K562 (cell line): ENCODE measurements at regions not wholly inside any gene's neighbourhood (a gene's known extent, or its start where the extent isn't known, plus 50 kb on each side); places are given as distances from the start of the nearest gene placed in this dataset.

Experiments
- ATAC-seq: fragments of 200-7000 bp; cut with Tn5 transposase; 3 replicates; pipeline ENCODE4 v1.9.1; 2020; ENCODE audit warnings: moderate library complexity
- BruUV-seq: library from RNA; stranded (reverse); fragments of 400-500 nt; replicated peaks from 2 replicates; lab custom pipeline; 2021; lab: Mats Ljungman, UMichigan
- CTCF ChIA-PET: fragments of 300-600 bp; formaldehyde crosslinking; extraction: SDS; loops from one replicate; lab custom pipeline; 2021; ENCODE audit warnings: low intra/inter-chr PET ratio; lab: Yijun Ruan, JAX
- POLR2A ChIA-PET: fragments of 300-600, 350-650 bp; sonication (Branson Sonifier 250); formaldehyde crosslinking; extraction: SDS; loops from one replicate; lab custom pipeline; 2021; ENCODE audit warnings: antibody characterized with exemption, inconsistent platforms; lab: Yijun Ruan, JAX
- DNase-seq, 4 experiments: peaks; one replicate each; pipeline versions ENCODE4 v3.0.0 to v3.0.0-alpha.2; 2011 to 2018; ENCODE audit warnings: low spot score in 3 of 4, mixed read lengths in 3 of 4; ENCODE audit errors: extremely low read depth in 1 of 4
- FAIRE-seq: peaks from 2 replicates; lab custom pipeline; 2011; peaks lifted over from hg19 to GRCh38; lab: Jason Lieb, UNC
- H2AFZ ChIP-seq: 2 replicates; pipeline ENCODE4 v1.6.0; 2011; ENCODE audit warnings: low read depth, low read length, control low read depth, inconsistent platforms
- H3K27ac ChIP-seq: fragments of 200-600 bp; 3 replicates; pipeline ENCODE4 v1.8.0; 2011; ENCODE audit warnings: low read depth, mild to moderate bottlenecking, control low read depth, inconsistent platforms, low read length, moderate library complexity, mixed read lengths; ENCODE audit errors: extremely low read depth
- H3K27me3 ChIP-seq, 2 experiments: fragments of 300-600 bp in 1 of 2; 2 replicates in 1 of 2; 3 replicates in 1 of 2; pipeline versions ENCODE4 v1.6.0 to v1.8.0; 2011; ENCODE audit warnings: inconsistent platforms in 2 of 2, low read length in 2 of 2, mild to moderate bottlenecking in 1 of 2, mixed read lengths in 1 of 2, moderate library complexity in 1 of 2; ENCODE audit not compliant: control insufficient read depth in 2 of 2, insufficient read depth in 2 of 2
- H3K36me3 ChIP-seq: fragments of 300-600 bp; 3 replicates; pipeline ENCODE4 v1.8.0; 2011; ENCODE audit warnings: mild to moderate bottlenecking, low read length, inconsistent platforms; ENCODE audit not compliant: control insufficient read depth, insufficient read depth
- H3K4me1 ChIP-seq, 2 experiments: fragments of 200-600 bp in 1 of 2; replicated peaks in 1 of 2; 2 replicates in 1 of 2; 3 replicates in 1 of 2; pipeline versions ENCODE4 v1.5.1 to v1.8.0; 2011; ENCODE audit warnings: inconsistent platforms in 2 of 2, low read length in 2 of 2, mild to moderate bottlenecking in 1 of 2, mixed read lengths in 1 of 2, moderate library complexity in 1 of 2; ENCODE audit not compliant: control insufficient read depth in 2 of 2, insufficient read depth in 2 of 2
- H3K4me2 ChIP-seq: 2 replicates; pipeline ENCODE4 v1.6.1; 2011; ENCODE audit warnings: low read length, control low read depth, inconsistent platforms, mixed read lengths; ENCODE audit not compliant: insufficient read depth
- H3K4me3 ChIP-seq: fragments of 200-600 bp; sonication (generic), shearing (Covaris generic); 2 replicates; pipeline ENCODE4 v1.5.1; 2016; ENCODE audit warnings: control low read depth, inconsistent platforms
- H3K79me2 ChIP-seq: fragments of 200-600 bp; 3 replicates; pipeline ENCODE4 v1.8.0; 2011; ENCODE audit warnings: low read length, inconsistent platforms; ENCODE audit not compliant: control insufficient read depth, insufficient read depth
- H3K9ac ChIP-seq, 2 experiments: 2 replicates each; pipeline versions ENCODE4 v1.6.0 to v1.6.1; 2011; ENCODE audit warnings: low read depth in 2 of 2, low read length in 2 of 2, control low read depth in 1 of 2, inconsistent platforms in 1 of 2, mild to moderate bottlenecking in 1 of 2, mixed read lengths in 1 of 2; ENCODE audit not compliant: insufficient read depth in 1 of 2
- H3K9me1 ChIP-seq: one replicate; pipeline ENCODE4 v1.6.0; 2011; ENCODE audit warnings: inconsistent platforms, mild to moderate bottlenecking, low read length, moderate library complexity; ENCODE audit not compliant: control insufficient read depth, insufficient read depth
- H3K9me3 ChIP-seq: replicated peaks from 2 replicates; pipeline ENCODE4 v1.5.1; 2011; ENCODE audit warnings: low read depth, low read length, inconsistent platforms; ENCODE audit not compliant: control insufficient read depth, insufficient read depth
- H4K20me1 ChIP-seq: replicated peaks from 2 replicates; pipeline ENCODE4 v1.6.1; 2011; ENCODE audit warnings: low read length, inconsistent platforms, mixed read lengths; ENCODE audit not compliant: control insufficient read depth, insufficient read depth
- BCL6 ChIP-seq: fragments of 250-450 bp; sonication (Bioruptor Pico); IDR thresholded peaks from 2 replicates; pipeline ENCODE4 v1.4.0; 2020
- CREM ChIP-seq: IDR thresholded peaks from 2 replicates; pipeline ENCODE4 v1.6.1; 2014; ENCODE audit warnings: antibody characterized with exemption, low read depth
- NFRKB ChIP-seq: fragments of 450-650 bp; IDR thresholded peaks from 2 replicates; pipeline ENCODE4 v1.6.1; 2016; ENCODE audit warnings: low read depth
- RBFOX2 ChIP-seq: fragments of 200-400 bp; formaldehyde crosslinking; IDR thresholded peaks from 2 replicates; pipeline ENCODE4 v1.6.1; 2017; ENCODE audit warnings: low read depth, mild to moderate bottlenecking, low read length, moderate library complexity
- SMAD1 ChIP-seq: fragments of 150-350 bp; IDR thresholded peaks from 2 replicates; pipeline ENCODE4 v1.6.1; 2014; ENCODE audit warnings: low read length, low read depth; ENCODE audit not compliant: partially characterized antibody
- SMAD2 ChIP-seq: fragments of 150-350 bp; IDR thresholded peaks from 2 replicates; pipeline ENCODE4 v1.6.1; 2014; ENCODE audit warnings: low read depth, mild to moderate bottlenecking, low read length
- SRSF3 ChIP-seq: fragments of 200-400 bp; formaldehyde crosslinking; IDR thresholded peaks from 2 replicates; pipeline ENCODE4 v1.6.1; 2016; ENCODE audit warnings: mild to moderate bottlenecking, low read length, moderate library complexity; ENCODE audit not compliant: insufficient read depth
- TAF7 ChIP-seq: fragments of 450-650 bp; IDR thresholded peaks from 2 replicates; pipeline ENCODE4 v1.6.1; 2016; ENCODE audit warnings: missing genetic modification characterization, missing compliant biosample characterization
- TCF7 ChIP-seq: sonication (generic); IDR thresholded peaks from 2 replicates; pipeline ENCODE4 v1.6.1; 2016; ENCODE audit warnings: antibody characterized with exemption, borderline replicate concordance
- ZC3H4 ChIP-seq: sonication (generic); formaldehyde crosslinking; IDR thresholded peaks from 2 replicates; pipeline ENCODE4 v1.9.0; 2021; ENCODE audit warnings: missing genetic modification reagents, borderline replicate concordance
- ZNF121 ChIP-seq: sonication (generic); formaldehyde crosslinking; conservative IDR thresholded peaks from 2 replicates; pipeline ENCODE4 v1.8.0; 2022; ENCODE audit warnings: missing genetic modification reagents
- ZNF347 ChIP-seq: fragments of 450-650 bp; formaldehyde crosslinking; IDR thresholded peaks from 2 replicates; pipeline ENCODE4 v1.4.0; 2020; ENCODE audit warnings: low read depth, mild to moderate bottlenecking, moderate library complexity
- ZNF354B ChIP-seq: fragments of 250-450 bp; sonication (Bioruptor Pico); IDR thresholded peaks from 2 replicates; pipeline ENCODE4 v1.4.0; 2020
- ZNF766 ChIP-seq: fragments of 200-800 bp; sonication (Bioruptor generic); conservative IDR thresholded peaks from 2 replicates; pipeline ENCODE4 v1.6.1; 2016; ENCODE audit warnings: missing genetic modification characterization, missing compliant biosample characterization
- ZZZ3 ChIP-seq: fragments of 450-650 bp; IDR thresholded peaks from 2 replicates; pipeline ENCODE4 v1.6.1; 2016; ENCODE audit warnings: antibody characterized with exemption, mild to moderate bottlenecking, moderate library complexity
- WGBS: fragments of 100-300 bp; shearing (Covaris generic); methylation state at CpG from one replicate; pipeline ENCODE4 v1.1.6; 2016; ENCODE audit warnings: low coverage, mixed read lengths; ENCODE audit not compliant: insufficient coverage; ENCODE audit errors: missing lambda C conversion rate; 5-methylcytosine and 5-hydroxymethylcytosine counted together
- in situ Hi-C: fragments of 300-500 bp; cut with MboI; formaldehyde crosslinking; loops from 4 replicates; pipeline ENCODE4 v1.15.0; 2018; ENCODE audit warnings: inconsistent platforms, mixed read lengths
- intact Hi-C: fragments of 100-400 bp; cut with micrococcal nuclease; formaldehyde crosslinking; loops from 2 replicates; pipeline ENCODE4 v1.14.2; 2022
- TF ChIP-seq, protein P1 (sequence below): sonication (generic); formaldehyde crosslinking; IDR thresholded peaks from 2 replicates; pipeline ENCODE4 v1.8.0; 2022; ENCODE audit warnings: mild to moderate bottlenecking, low read depth, missing genetic modification reagents
- TF ChIP-seq, protein P2 (sequence below): sonication (generic); formaldehyde crosslinking; IDR thresholded peaks from 2 replicates; pipeline ENCODE4 v1.8.1; 2023; ENCODE audit warnings: mild to moderate bottlenecking, missing genetic modification reagents

DNA sequence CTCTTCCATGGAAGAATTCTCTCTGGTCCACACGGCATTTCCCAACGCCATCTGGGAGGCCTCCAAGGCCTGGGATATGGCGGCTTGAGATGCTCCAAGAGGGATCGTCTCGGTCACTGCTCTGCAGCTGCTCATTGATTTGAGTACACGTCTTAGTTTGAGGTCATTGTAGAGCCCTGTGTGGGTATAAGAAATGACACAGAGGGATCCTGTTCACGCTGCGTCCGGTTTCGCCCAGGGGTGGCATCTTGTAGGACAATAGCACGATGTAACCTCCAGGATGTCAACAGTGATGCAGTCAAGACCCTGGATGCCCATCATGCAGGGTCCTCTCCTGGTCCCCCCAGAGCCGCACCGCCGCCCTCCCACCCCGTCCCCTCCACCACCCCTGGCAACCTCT, 564.6 kb downstream of the BRD1 start (continued):
- TF ChIP-seq, protein P1, sequence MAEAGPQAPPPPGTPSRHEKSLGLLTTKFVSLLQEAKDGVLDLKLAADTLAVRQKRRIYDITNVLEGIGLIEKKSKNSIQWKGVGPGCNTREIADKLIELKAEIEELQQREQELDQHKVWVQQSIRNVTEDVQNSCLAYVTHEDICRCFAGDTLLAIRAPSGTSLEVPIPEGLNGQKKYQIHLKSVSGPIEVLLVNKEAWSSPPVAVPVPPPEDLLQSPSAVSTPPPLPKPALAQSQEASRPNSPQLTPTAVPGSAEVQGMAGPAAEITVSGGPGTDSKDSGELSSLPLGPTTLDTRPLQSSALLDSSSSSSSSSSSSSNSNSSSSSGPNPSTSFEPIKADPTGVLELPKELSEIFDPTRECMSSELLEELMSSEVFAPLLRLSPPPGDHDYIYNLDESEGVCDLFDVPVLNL (CRISPR knock-in tag), result no peak
- no peak for TF ChIP-seq BCL6 (CRISPR knock-in tag)

DNA sequence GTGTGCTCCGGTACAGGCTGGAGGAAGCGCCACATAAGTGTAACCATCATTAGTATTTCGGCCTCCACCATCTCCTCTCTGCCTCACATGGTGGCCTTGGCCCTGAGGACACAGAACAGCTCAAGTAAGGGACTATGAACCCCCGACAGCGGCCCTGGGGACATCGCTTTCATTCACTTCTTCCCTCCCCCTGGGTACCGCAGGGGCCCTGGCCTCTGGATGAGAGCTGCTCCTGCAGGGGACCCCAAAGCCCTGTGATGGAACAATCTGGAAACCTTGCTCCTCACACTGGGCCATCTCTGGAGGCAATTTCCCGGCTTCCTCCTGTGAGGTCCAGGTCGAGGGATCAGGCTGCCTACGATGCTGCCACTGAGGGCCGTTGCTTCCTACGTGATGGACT, 565.5 kb downstream of the BRD1 start:
- ChIA-PET POLR2A (interaction anchor here (0.6 kb wide), 1 partner anchor 395 kb away, joined by 3 read pairs; no protein-coding TSS in a partner anchor), CTCF (no interaction called here)
- H3K27me3 ChIP-seq, result peaks cover 0 to 31% of the 10 kb centered on the region in 2 experiments; a peak in 2 of 5 replicates
- no peaks in the 10 kb centered on the region for H3K9me3 ChIP-seq
- FAIRE-seq, result no peak
- ATAC-seq, result no peak
- in situ Hi-C loops (no loop called here), intact Hi-C loops (no loop called here)
- H3K9me1 ChIP-seq, result no peaks in the 10 kb centered on the region
- WGBS, result 0% methylated on average over 8 of the region's 12 CpGs
- no peaks in the 10 kb centered on the region for H3K79me2 ChIP-seq
- no peak overlapping the region for H3K27ac ChIP-seq
- H3K4me2 ChIP-seq, result no peak overlapping the region
- peaks cover 4% of the 10 kb centered on the region; the same call in 1 of the 2 replicates for H4K20me1 ChIP-seq
- no peak overlapping the region for H3K9ac ChIP-seq
- H3K36me3 ChIP-seq, result no peaks in the 10 kb centered on the region
- no peak overlapping the region for H3K4me3 ChIP-seq
- TF ChIP-seq RBFOX2, result no peak
- no peak for TF ChIP-seq ZC3H4 (CRISPR knock-in tag)
- no peak for TF ChIP-seq TAF7
- no peak for TF ChIP-seq ZNF347
- TF ChIP-seq SRSF3, result no peak
- TF ChIP-seq SMAD1, result no peak
- TF ChIP-seq SMAD2, result no peak
- no peak for TF ChIP-seq ZNF354B (CRISPR knock-in tag)
- TF ChIP-seq ZNF121 (CRISPR knock-in tag), result no peak
- TF ChIP-seq CREM, result no peak
- TF ChIP-seq ZNF766 (CRISPR knock-in tag), result no peak
- TF ChIP-seq, protein P2, sequence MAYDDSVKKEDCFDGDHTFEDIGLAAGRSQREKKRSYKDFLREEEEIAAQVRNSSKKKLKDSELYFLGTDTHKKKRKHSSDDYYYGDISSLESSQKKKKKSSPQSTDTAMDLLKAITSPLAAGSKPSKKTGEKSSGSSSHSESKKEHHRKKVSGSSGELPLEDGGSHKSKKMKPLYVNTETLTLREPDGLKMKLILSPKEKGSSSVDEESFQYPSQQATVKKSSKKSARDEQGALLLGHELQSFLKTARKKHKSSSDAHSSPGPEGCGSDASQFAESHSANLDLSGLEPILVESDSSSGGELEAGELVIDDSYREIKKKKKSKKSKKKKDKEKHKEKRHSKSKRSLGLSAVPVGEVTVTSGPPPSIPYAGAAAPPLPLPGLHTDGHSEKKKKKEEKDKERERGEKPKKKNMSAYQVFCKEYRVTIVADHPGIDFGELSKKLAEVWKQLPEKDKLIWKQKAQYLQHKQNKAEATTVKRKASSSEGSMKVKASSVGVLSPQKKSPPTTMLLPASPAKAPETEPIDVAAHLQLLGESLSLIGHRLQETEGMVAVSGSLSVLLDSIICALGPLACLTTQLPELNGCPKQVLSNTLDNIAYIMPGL (CRISPR knock-in tag), result no peak
- no peak for TF ChIP-seq NFRKB
- no peak for TF ChIP-seq TCF7
- TF ChIP-seq ZZZ3, result no peak
- DNase-seq, result no peak
- BruUV-seq, result no TSS peak
- H3K4me1 ChIP-seq, result no peaks in the 10 kb centered on the region
- no peak overlapping the region for H2AFZ ChIP-seq
